Neural cell (in vitro differentiated cells): ENCODE measurements at regions not wholly inside any gene's neighbourhood (a gene's known extent, or its start where the extent isn't known, plus 50 kb on each side); places are given as distances from the start of the nearest gene placed in this dataset.

Source experiments
- H2AFZ ChIP-seq: fragments of 200-600, 300-800 bp; sonication (generic), shearing (Covaris generic); 2 replicates; pipeline ENCODE4 v1.6.0; 2014; ENCODE audit warnings: low read depth, mild to moderate bottlenecking, antibody characterized with exemption, low read length, moderate library complexity
- H3F3A ChIP-seq: fragments of 200-600 bp; shearing (Covaris generic); 2 replicates; pipeline ENCODE4 v1.6.1; 2016; ENCODE audit warnings: mild to moderate bottlenecking, moderate library complexity, mixed read lengths, antibody characterized with exemption, low read length; ENCODE audit not compliant: insufficient read depth, poor library complexity, severe bottlenecking
- H3K27ac ChIP-seq: fragments of 200-600, 300-800 bp; sonication (generic), shearing (Covaris generic); 2 replicates; pipeline ENCODE4 v1.5.1; 2014; ENCODE audit warnings: mild to moderate bottlenecking, low read length, moderate library complexity
- H3K27me3 ChIP-seq: fragments of 300-800, 200-600 bp; sonication (generic), shearing (Covaris generic); 2 replicates; pipeline ENCODE4 v1.6.0; 2014; ENCODE audit warnings: mild to moderate bottlenecking, low read depth, low read length, moderate library complexity; ENCODE audit not compliant: insufficient read depth
- H3K36me3 ChIP-seq: fragments of 300-800, 200-600 bp; sonication (generic), shearing (Covaris generic); 2 replicates; pipeline ENCODE4 v1.5.1; 2014; ENCODE audit warnings: mild to moderate bottlenecking, antibody characterized with exemption, low read length, moderate library complexity; ENCODE audit not compliant: insufficient read depth
- H3K4me2 ChIP-seq: fragments of 300-800, 200-600 bp; sonication (generic), shearing (Covaris generic); 2 replicates; pipeline ENCODE4 v1.6.0; 2014; ENCODE audit warnings: mild to moderate bottlenecking, low read length
- H3K4me3 ChIP-seq: fragments of 300-800, 200-600 bp; sonication (generic), shearing (Covaris generic); 2 replicates; pipeline ENCODE4 v1.5.1; 2014; ENCODE audit warnings: mild to moderate bottlenecking, low read length, moderate library complexity
- H3K79me2 ChIP-seq: fragments of 200-600 bp; shearing (Covaris generic); replicated peaks from 2 replicates; pipeline ENCODE4 v1.6.0; 2014; ENCODE audit warnings: mild to moderate bottlenecking, low read length, moderate library complexity; ENCODE audit not compliant: insufficient read depth
- H3K9ac ChIP-seq: fragments of 300-800, 200-600 bp; sonication (generic), shearing (Covaris generic); 2 replicates; pipeline ENCODE4 v1.6.1; 2016; ENCODE audit warnings: mild to moderate bottlenecking, low read length, mixed read lengths
- H3K9me2 ChIP-seq: fragments of 200-600 bp; shearing (Covaris generic); 2 replicates; pipeline ENCODE4 v1.6.1; 2016; ENCODE audit warnings: mild to moderate bottlenecking, low read length, mixed read lengths; ENCODE audit not compliant: insufficient read depth
- H3K9me3 ChIP-seq: fragments of 200-600, 300-800 bp; sonication (generic), shearing (Covaris generic); 2 replicates; pipeline ENCODE4 v1.6.1; 2016; ENCODE audit warnings: mild to moderate bottlenecking, mixed run types, low read length, moderate library complexity, mixed read lengths
- H4K20me1 ChIP-seq: fragments of 200-600 bp; shearing (Covaris generic); 2 replicates; pipeline ENCODE4 v1.6.1; 2016; ENCODE audit warnings: mild to moderate bottlenecking, mixed run types; ENCODE audit not compliant: insufficient read depth
- CTCF ChIP-seq: fragments of 450-650 bp; IDR thresholded peaks from 2 replicates; pipeline ENCODE4 v1.5.1; 2014; ENCODE audit warnings: antibody characterized with exemption, mild to moderate bottlenecking, moderate library complexity; ENCODE audit not compliant: poor library complexity, severe bottlenecking
- EP300 ChIP-seq: fragments of 450-650 bp; conservative IDR thresholded peaks from 2 replicates; pipeline ENCODE4 v1.6.1; 2014; ENCODE audit warnings: antibody characterized with exemption, mild to moderate bottlenecking, moderate library complexity; ENCODE audit not compliant: poor library complexity, severe bottlenecking
- EZH2 ChIP-seq: fragments of 200-600, 300-800 bp; shearing (Covaris generic), sonication (generic); IDR thresholded peaks from 2 replicates; pipeline ENCODE4 v1.6.1; 2014; ENCODE audit warnings: antibody characterized with exemption, low read length, borderline replicate concordance, mild to moderate bottlenecking; ENCODE audit not compliant: insufficient read depth, poor library complexity, severe bottlenecking
- MXI1 ChIP-seq: fragments of 450-650 bp; conservative IDR thresholded peaks from 2 replicates; pipeline ENCODE4 v1.6.1; 2014; ENCODE audit warnings: antibody characterized with exemption, mild to moderate bottlenecking; ENCODE audit not compliant: poor library complexity, severe bottlenecking
- POLR2AphosphoS5 ChIP-seq: IDR thresholded peaks from 2 replicates; pipeline ENCODE4 v1.6.1; 2012
- RAD21 ChIP-seq: fragments of 450-650 bp; conservative IDR thresholded peaks from 2 replicates; pipeline ENCODE4 v1.6.1; 2014; ENCODE audit warnings: antibody characterized with exemption, mild to moderate bottlenecking, moderate library complexity
- REST ChIP-seq: IDR thresholded peaks from 2 replicates; pipeline ENCODE4 v1.6.1; 2012; ENCODE audit warnings: borderline replicate concordance
- SMC3 ChIP-seq: fragments of 450-650 bp; conservative IDR thresholded peaks from 2 replicates; pipeline ENCODE4 v1.6.1; 2014; ENCODE audit warnings: antibody characterized with exemption, mild to moderate bottlenecking, moderate library complexity; ENCODE audit not compliant: poor library complexity
- TAF1 ChIP-seq: IDR thresholded peaks from 2 replicates; pipeline ENCODE4 v1.6.1; 2012; ENCODE audit warnings: low read depth

GRCh38 chr10:78935697-78936407 lies 132.9 kb upstream of the ZMIZ1 start:
- Histone ChIP-seq H3F3A (no peaks in the 10 kb centered on the region), H2AFZ (no peak overlapping the region), H3K79me2 (no peaks in the 10 kb centered on the region), H3K27me3 (no peaks in the 10 kb centered on the region), H3K9me3 (no peaks in the 10 kb centered on the region), H4K20me1 (no peaks in the 10 kb centered on the region), H3K4me2 (no peak overlapping the region), H3K4me3 (no peak overlapping the region), H3K9ac (no peak overlapping the region), H3K36me3 (no peaks in the 10 kb centered on the region), H3K27ac (no peak overlapping the region), H3K9me2 (no peaks in the 10 kb centered on the region)
- TF ChIP-seq POLR2AphosphoS5 (no peak), TAF1 (no peak), MXI1 (no peak), SMC3 (no peak), EZH2 (no peak), EP300 (no peak), RAD21 (no peak)

- H3K4me3 ChIP-seq: no peak overlapping the region
- no peaks in the 10 kb centered on the region for H3K79me2 ChIP-seq
- no peaks in the 10 kb centered on the region for H3K9me2 ChIP-seq
- no peak for TF ChIP-seq CTCF
- TF ChIP-seq EP300: no peak
- no peak overlapping the region for H3K4me2 ChIP-seq
- H2AFZ ChIP-seq: no peak overlapping the region
- H3K36me3 ChIP-seq: no peaks in the 10 kb centered on the region
- H4K20me1 ChIP-seq: no peaks in the 10 kb centered on the region
- no peaks in the 10 kb centered on the region for H3K27me3 ChIP-seq
- H3K27ac ChIP-seq: no peak overlapping the region
- no peaks in the 10 kb centered on the region for H3F3A ChIP-seq
- no peak overlapping the region for H3K9ac ChIP-seq
- H3K9me3 ChIP-seq: no peaks in the 10 kb centered on the region
These were observed 132.1 kb upstream of the ZMIZ1 start for GRCh38 chr10:78936412-78937342.

- no peaks in the 10 kb centered on the region for H3K27me3 ChIP-seq
- no peaks in the 10 kb centered on the region for H3K9me2 ChIP-seq
- no peaks in the 10 kb centered on the region for H4K20me1 ChIP-seq
- H3K9ac ChIP-seq: no peak overlapping the region
- no peak for TF ChIP-seq EZH2
- no peak for TF ChIP-seq POLR2AphosphoS5
- TF ChIP-seq REST: no peak
- no peak for TF ChIP-seq CTCF
- no peak for TF ChIP-seq SMC3
- TF ChIP-seq EP300: no peak
- no peak for TF ChIP-seq MXI1
- TF ChIP-seq RAD21: no peak
- TF ChIP-seq TAF1: no peak
- H2AFZ ChIP-seq: no peak overlapping the region
- H3K79me2 ChIP-seq: no peaks in the 10 kb centered on the region
- H3K4me2 ChIP-seq: no peak overlapping the region
- H3K9me3 ChIP-seq: peaks cover under 1% of the 10 kb centered on the region
- no peaks in the 10 kb centered on the region for H3F3A ChIP-seq
- no peak overlapping the region for H3K27ac ChIP-seq
- no peaks in the 10 kb centered on the region for H3K36me3 ChIP-seq
- H3K4me3 ChIP-seq: no peak overlapping the region
These were observed 131.4 kb upstream of the ZMIZ1 start for GRCh38 chr10:78937393-78937792.
